Natural killer cell (primary cell): ENCODE measurements at regions not wholly inside any gene's neighbourhood (a gene's known extent, or its start where the extent isn't known, plus 50 kb on each side); places are given as distances from the start of the nearest gene placed in this dataset.

Source experiments
- ATAC-seq, 3 donors: fragments of 150-1000 bp in 2 of 3; fragments of 200-7000 bp in 1 of 3; cut with Tn5 transposase; 1 replicate in 1 of 3; 2 replicates in 2 of 3; pipeline ENCODE4 v1.10.0; 2021; ENCODE audit warnings: mild to moderate bottlenecking in 2 of 3, moderate library complexity in 2 of 3
- DNase-seq, 2 donors: peaks; one replicate each; pipeline versions ENCODE4 v3.0.0 to v3.0.0-alpha.2; 2013 to 2021; ENCODE audit warnings: mixed read lengths in 1 of 2
- H3K27ac ChIP-seq: one replicate; pipeline ENCODE4 v1.5.1; 2013; ENCODE audit warnings: mild to moderate bottlenecking, low read length
- H3K27me3 ChIP-seq: one replicate; pipeline ENCODE4 v1.6.1; 2013; ENCODE audit warnings: low read length; ENCODE audit not compliant: control insufficient read depth, insufficient read depth
- H3K36me3 ChIP-seq: one replicate; pipeline ENCODE4 v1.6.1; 2013; ENCODE audit warnings: low read length; ENCODE audit not compliant: control insufficient read depth, insufficient read depth
- H3K4me1 ChIP-seq: one replicate; pipeline ENCODE4 v1.6.1; 2013; ENCODE audit warnings: low read length; ENCODE audit not compliant: control insufficient read depth, insufficient read depth
- H3K4me3 ChIP-seq: one replicate; pipeline ENCODE4 v1.5.1; 2013; ENCODE audit warnings: low read length
- H3K9me3 ChIP-seq: one replicate; pipeline ENCODE4 v1.6.1; 2013; ENCODE audit warnings: low read length; ENCODE audit not compliant: control insufficient read depth, insufficient read depth
- H3K27ac Mint-ChIP-seq, 2 donors: one replicate each; pipeline ENCODE4 v1.8.0; 2022; ENCODE audit warnings: mild to moderate bottlenecking in 2 of 2, mixed read lengths in 2 of 2, moderate library complexity in 1 of 2
- H3K27me3 Mint-ChIP-seq, 2 donors: one replicate each; pipeline ENCODE4 v1.8.0; 2022; ENCODE audit warnings: low read depth in 2 of 2, mixed read lengths in 2 of 2
- H3K36me3 Mint-ChIP-seq: one replicate; pipeline ENCODE4 v1.8.0; 2022; ENCODE audit warnings: mixed read lengths
- H3K4me1 Mint-ChIP-seq, 2 donors: one replicate each; pipeline ENCODE4 v1.8.0; 2022; ENCODE audit warnings: mixed read lengths in 2 of 2
- H3K4me3 Mint-ChIP-seq: one replicate; pipeline ENCODE4 v1.8.0; 2022; ENCODE audit warnings: mild to moderate bottlenecking, moderate library complexity, mixed read lengths
- H3K9me3 Mint-ChIP-seq, 2 donors: one replicate each; pipeline ENCODE4 v1.8.0; 2022; ENCODE audit warnings: mixed read lengths in 2 of 2
- WGBS: methylation state at CpG from one replicate; pipeline ENCODE4 v1.1.7; 2013; ENCODE audit warnings: missing lambda C conversion rate; ENCODE audit not compliant: insufficient coverage; 5-methylcytosine and 5-hydroxymethylcytosine counted together
- intact Hi-C: fragments of 100-400 bp; cut with micrococcal nuclease; formaldehyde crosslinking; loops from one replicate; pipeline ENCODE4 v1.14.2; 2022
- TF ChIP-seq, protein P1 (sequence below): fragments of 200-600 bp; IDR thresholded peaks from one replicate; pipeline ENCODE4 v1.8.0; 2022; ENCODE audit warnings: antibody characterized with exemption

DNA sequence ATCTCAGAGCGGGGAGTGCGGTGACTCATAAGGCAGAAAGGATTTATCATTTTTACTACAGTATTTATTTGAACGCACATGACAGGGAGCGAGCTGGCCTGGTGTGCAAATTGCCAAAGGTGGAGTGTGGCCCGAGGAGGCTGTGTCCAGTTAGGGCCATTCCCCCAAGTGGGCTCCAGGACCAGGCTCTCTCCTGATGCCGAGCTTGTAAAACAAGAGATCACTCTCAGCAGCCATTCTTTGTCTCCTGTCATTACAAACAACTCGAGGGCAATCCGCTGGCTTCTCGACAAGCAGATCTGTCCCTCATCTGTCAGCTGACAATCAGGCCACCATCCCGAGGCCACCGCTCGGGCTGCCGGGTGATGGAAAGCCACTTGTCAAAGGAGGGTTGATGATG, 418.9 kb downstream of the ZNF536 start:
- no peak overlapping the region for H3K4me3 Mint-ChIP-seq
- no peaks in the 10 kb centered on the region for H3K36me3 Mint-ChIP-seq
- TF ChIP-seq, protein P1, sequence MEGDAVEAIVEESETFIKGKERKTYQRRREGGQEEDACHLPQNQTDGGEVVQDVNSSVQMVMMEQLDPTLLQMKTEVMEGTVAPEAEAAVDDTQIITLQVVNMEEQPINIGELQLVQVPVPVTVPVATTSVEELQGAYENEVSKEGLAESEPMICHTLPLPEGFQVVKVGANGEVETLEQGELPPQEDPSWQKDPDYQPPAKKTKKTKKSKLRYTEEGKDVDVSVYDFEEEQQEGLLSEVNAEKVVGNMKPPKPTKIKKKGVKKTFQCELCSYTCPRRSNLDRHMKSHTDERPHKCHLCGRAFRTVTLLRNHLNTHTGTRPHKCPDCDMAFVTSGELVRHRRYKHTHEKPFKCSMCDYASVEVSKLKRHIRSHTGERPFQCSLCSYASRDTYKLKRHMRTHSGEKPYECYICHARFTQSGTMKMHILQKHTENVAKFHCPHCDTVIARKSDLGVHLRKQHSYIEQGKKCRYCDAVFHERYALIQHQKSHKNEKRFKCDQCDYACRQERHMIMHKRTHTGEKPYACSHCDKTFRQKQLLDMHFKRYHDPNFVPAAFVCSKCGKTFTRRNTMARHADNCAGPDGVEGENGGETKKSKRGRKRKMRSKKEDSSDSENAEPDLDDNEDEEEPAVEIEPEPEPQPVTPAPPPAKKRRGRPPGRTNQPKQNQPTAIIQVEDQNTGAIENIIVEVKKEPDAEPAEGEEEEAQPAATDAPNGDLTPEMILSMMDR, result no peak
- intact Hi-C loops, result no loop called here
- no peak overlapping the region for H3K4me3 ChIP-seq
- no peaks in the 10 kb centered on the region for H3K36me3 ChIP-seq
- no peaks in the 10 kb centered on the region for H3K27me3 ChIP-seq
- H3K4me1 Mint-ChIP-seq, result no peaks in the 10 kb centered on the region
- WGBS, result 91% methylated on average over 13 of the region's 13 CpGs
- H3K4me1 ChIP-seq, result no peaks in the 10 kb centered on the region
- H3K27ac Mint-ChIP-seq, result no peak overlapping the region
- ATAC-seq (no peak), DNase-seq (no peak)
- H3K27me3 Mint-ChIP-seq, result peaks cover 0 to 3% of the 10 kb centered on the region in 2 donors
- no peaks in the 10 kb centered on the region for H3K9me3 Mint-ChIP-seq
- H3K27ac ChIP-seq, result no peak overlapping the region
- no peaks in the 10 kb centered on the region for H3K9me3 ChIP-seq

GRCh38 chr19:30790056-30790680, 418.0 kb downstream of the ZNF536 start:
- Mint-ChIP-seq H3K4me3 (no peak overlapping the region), H3K27ac (no peak overlapping the region), H3K9me3 (no peaks in the 10 kb centered on the region), H3K36me3 (no peaks in the 10 kb centered on the region), H3K4me1 (no peaks in the 10 kb centered on the region), H3K27me3 (peaks cover 5% of the 10 kb centered on the region in 2 donors)
- 91% methylated on average over 2 of the region's 3 CpGs for WGBS
- ATAC-seq, result no peak
- Histone ChIP-seq H3K27me3 (no peaks in the 10 kb centered on the region), H3K9me3 (no peaks in the 10 kb centered on the region), H3K4me1 (no peaks in the 10 kb centered on the region), H3K4me3 (no peak overlapping the region), H3K27ac (no peak overlapping the region), H3K36me3 (no peaks in the 10 kb centered on the region)
- no peak for DNase-seq
- TF ChIP-seq, protein P1, result no peak
- intact Hi-C loops, result no loop called here

GRCh38 chr19:30788105-30788765, 416.1 kb downstream of the ZNF536 start:
- Mint-ChIP-seq H3K4me1 (no peaks in the 10 kb centered on the region), H3K4me3 (no peak overlapping the region), H3K9me3 (no peaks in the 10 kb centered on the region), H3K27ac (no peak overlapping the region), H3K36me3 (no peaks in the 10 kb centered on the region), H3K27me3 (peaks cover 5 to 7% of the 10 kb centered on the region in 2 donors)
- TF ChIP-seq, protein P1, result no peak
- Histone ChIP-seq H3K36me3 (no peaks in the 10 kb centered on the region), H3K27ac (no peak overlapping the region), H3K27me3 (no peaks in the 10 kb centered on the region), H3K4me1 (no peaks in the 10 kb centered on the region), H3K9me3 (no peaks in the 10 kb centered on the region), H3K4me3 (no peak overlapping the region)
- DNase-seq (no peak), ATAC-seq (no peak)
- intact Hi-C loops, result loop anchor here (10.0 kb wide), 1 partner anchor 1787 kb away; no protein-coding TSS in a partner anchor
- 77% methylated on average over 5 of the region's 5 CpGs for WGBS
